NCI-H82 treated with DMSO at 0.1 percent for 48 hours (cell line): ENCODE measurements at regions not wholly inside any gene's neighbourhood (a gene's known extent, or its start where the extent isn't known, plus 50 kb on each side); places are given as distances from the start of the nearest gene placed in this dataset.
A peak's percentile ranks its signal among the peaks of the same experiment; 100 is the strongest.

ENCODE experiments used
- DNase-seq: peaks from one replicate; lab custom pipeline; 2025; ENCODE audit not compliant: unreplicated experiment; lab: John Stamatoyannopoulos, UW

DNA sequence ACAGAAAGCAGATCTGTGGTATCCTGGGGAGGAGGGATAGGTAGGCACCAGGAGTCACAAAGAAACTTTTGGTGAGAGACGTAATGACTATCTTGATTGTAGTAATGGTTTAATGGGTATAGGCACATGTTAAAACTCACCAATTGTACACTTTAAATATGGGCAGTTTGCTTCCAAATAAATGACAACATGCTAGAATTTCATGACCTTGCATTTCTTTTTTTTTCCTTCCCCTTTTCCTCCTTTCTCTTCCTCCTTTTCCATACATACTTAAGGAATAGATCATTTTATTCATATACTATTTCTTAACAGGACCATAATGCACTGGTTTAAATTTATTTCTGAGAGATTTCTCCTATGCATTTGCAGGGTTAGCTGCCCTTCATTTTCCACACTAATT lies 341.8 kb downstream of the TMEM182 start:
- no peak for DNase-seq

- no peak for DNase-seq
These were observed 357.5 kb downstream of the TMEM182 start for GRCh38 chr2:103119352-103119751.

DNA sequence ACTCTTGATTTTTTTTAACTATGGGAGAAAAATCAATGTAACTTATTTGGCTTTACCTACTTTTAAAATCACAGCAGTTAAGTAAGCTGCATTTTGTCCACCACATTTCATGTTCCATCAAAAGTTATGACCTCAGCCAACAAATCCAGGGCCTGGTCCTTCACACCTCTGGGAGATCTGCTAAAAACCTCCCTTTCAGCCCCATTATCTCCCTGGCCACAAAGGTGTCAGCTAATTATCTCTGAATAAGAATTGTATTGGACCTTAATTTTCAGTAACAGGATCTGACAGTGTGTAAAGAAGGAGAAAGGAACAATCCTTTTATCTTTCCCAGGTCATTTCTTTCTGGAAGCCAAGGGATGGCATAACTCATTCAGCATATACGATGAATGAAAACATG lies 359.3 kb downstream of the TMEM182 start:
- DNase-seq = no peak

GRCh38 chr2:103123516-103123915 lies 361.7 kb downstream of the TMEM182 start:
- DNase-seq = no peak

DNA sequence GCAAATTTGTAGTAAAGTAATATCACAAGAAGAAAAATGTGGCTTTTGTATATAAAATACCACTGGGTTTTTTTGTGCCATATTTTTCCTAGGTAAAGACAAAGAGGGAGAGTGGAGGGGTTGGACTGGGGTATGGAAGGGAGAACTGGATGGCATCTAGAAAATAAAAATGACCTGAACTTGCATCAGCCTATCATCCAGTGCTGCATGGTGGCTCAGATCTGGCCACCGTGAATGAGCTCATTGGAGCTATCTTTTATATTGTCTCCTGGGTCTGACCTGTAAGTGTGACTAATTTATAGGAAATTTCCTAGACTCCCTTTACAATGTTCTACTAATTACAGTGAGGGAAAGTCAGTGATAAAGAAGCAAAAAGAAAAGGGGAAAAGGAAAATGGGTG lies 369.0 kb downstream of the TMEM182 start:
- no peak for DNase-seq

DNA sequence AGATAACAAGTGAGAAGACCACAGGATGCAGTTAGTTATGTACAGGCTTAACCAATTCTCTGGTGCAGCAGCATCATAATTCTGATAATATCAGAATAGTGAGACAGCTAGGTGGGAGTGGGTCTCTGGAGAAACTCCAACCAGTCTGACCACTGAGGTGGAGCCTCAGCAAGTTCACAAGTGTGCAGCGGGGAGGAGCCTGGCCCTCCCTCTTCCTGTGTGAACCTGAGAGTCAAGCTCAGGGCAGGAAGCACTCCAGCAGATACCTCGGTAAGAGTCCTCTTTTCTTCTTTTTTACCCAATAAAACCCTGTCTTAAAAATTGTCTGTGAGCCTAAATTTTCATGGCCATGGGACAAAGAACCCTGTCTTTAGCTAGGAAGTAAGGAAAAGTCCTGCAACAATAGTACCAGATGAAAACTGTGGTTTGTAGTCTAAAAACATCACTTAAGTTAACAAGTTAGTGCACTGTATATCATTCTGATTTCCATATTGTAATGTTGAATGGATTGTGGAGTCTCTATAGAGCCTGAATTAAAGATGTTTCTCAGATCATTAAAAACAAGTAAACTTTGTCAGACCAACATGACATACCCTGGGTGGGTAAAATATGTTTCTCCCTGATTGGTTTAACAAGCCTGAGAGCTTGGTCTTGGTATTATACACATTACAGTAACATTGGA lies 370.8 kb downstream of the TMEM182 start:
- DNase-seq = no peak

GRCh38 chr2:103135679-103136078 lies 373.8 kb downstream of the TMEM182 start:
- DNase-seq = no peak

GRCh38 chr2:103138123-103138901 lies 376.5 kb downstream of the TMEM182 start:
- no peak for DNase-seq

GRCh38 chr2:103139628-103140268 lies 377.9 kb downstream of the TMEM182 start:
- no peak for DNase-seq

GRCh38 chr2:103144837-103145236 lies 383.0 kb downstream of the TMEM182 start:
- DNase-seq = no peak

GRCh38 chr2:103145739-103146138 lies 383.9 kb downstream of the TMEM182 start:
- no peak for DNase-seq

GRCh38 chr2:103151046-103151445 lies 389.2 kb downstream of the TMEM182 start:
- DNase-seq = no peak

GRCh38 chr2:103152556-103152955 lies 390.7 kb downstream of the TMEM182 start:
- DNase-seq = no peak

- DNase-seq = no peak
These were observed 391.9 kb downstream of the TMEM182 start for GRCh38 chr2:103153580-103154284.

DNA sequence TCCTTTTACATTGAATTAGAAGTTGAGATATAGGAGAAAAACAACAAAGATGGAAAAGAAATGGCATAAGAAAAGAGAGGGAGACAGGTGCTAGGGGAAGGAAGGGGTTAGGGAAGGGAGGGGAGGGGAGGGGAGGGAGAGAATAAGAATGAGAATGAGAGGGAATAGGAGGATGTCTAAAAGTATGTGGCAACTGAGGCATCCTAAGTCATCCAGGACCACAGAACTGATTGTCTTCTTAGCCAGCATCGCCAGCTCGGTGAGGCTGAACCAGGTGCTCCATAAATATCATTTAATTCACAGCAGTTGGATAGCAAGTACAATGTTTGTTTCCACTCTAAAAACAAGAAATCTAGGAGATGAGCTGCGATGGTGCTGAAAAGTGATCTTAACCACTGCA lies 393.5 kb downstream of the TMEM182 start:
- DNase-seq = no peak

- no peak for DNase-seq
These were observed 397.2 kb downstream of the TMEM182 start for GRCh38 chr2:103159018-103159417.

GRCh38 chr2:103161456-103162289 lies 399.8 kb downstream of the TMEM182 start:
- peak; percentile 76 for DNase-seq

DNA sequence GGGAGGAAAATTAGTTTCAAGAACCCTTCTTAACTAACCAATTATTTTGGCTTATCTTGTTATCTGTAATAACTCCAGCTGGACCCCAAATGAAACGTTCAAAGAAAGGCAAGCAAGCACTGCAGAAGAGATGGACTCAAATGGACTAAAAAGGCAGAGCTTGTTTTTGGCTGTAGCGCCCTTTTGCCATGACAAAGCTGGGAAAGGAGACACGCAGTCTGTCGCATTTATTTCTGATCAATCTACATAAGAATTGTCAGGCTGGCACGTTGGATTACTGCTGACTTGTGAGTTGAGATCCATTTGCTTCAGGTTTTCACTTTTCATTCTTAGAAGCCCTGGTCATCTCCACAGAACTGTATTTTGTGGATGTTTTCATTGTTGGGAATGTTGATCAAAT lies 402.9 kb downstream of the TMEM182 start:
- DNase-seq = no peak

DNA sequence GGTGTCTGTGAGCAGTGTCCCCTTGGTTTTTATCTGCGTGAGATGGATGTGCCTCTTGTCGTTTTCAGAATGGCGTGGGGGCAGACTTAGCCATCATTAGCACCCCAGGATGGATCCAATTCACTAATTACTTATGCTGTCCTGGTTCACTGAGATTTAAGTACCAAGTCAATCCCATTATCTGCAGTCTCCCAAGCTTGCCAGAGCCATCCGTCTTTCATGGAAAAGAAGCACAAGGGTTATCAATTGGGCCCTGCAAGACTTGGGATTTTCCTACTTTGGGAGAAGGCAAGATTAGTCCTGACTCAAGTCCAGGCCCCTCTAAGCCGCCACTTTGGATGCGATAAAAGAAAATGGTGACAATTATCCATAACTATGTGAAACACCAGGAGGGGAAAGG lies 404.0 kb downstream of the TMEM182 start:
- DNase-seq = peak; percentile 97

- peak; percentile 19 for DNase-seq
These were observed 404.9 kb downstream of the TMEM182 start for GRCh38 chr2:103166456-103167324.
